Lung microvascular endothelial cell (primary cell): ENCODE measurements at regions not wholly inside any gene's neighbourhood (a gene's known extent, or its start where the extent isn't known, plus 50 kb on each side); places are given as distances from the start of the nearest gene placed in this dataset.

Source experiments
- DNase-seq, 2 donors: peaks; one replicate each; pipeline versions ENCODE4 v3.0.0 to v3.0.0-alpha.2; 2010; ENCODE audit warnings: low read depth in 2 of 2

DNA sequence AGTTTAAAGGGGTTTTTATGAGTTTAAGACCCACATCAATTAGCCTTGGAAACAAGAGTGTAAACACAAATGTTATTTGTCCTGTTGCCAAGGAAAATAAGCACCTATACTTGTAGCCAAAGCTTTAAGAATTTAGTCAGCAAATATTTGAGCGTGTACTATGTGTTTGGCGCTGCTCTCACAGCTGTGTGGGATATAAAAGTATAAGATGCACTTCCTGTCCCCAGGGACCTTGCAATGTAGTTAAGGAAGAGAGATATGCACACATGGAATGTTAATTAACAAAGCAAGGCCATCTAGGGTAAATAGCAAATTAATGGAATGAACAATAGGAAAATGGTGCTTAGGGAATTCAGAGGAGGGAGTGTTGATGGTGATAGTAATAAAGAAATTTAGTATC is 134.9 kb upstream of the SRRM4 start:
- DNase-seq, result no peak

DNA sequence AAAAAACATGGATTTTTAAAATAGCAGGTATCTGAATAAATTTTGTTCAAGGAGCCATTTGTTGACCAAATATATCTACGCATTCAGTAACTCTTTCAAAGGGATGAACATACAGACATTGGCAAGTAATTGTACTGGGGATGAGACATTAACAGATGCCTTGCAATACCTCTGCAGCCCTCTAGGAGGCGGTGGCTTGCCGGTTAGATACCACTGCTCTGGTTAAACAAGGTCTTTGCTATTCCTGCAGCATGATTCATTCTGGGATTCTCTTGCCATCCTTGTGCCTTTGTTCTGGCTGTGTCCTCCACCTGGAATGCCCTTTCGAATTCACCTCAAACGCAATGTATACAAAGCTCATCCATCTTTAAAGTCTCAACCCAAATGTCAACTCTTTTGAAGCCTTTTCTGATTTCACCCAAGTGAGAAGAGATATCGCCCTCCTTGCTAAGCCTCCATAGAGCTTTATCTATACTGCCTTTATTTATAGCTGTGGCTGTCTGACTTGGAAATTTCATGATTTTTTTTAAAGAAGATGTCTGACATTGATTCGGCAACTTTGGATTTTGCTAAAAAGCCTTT is 131.0 kb upstream of the SRRM4 start:
- DNase-seq, result no peak

DNA sequence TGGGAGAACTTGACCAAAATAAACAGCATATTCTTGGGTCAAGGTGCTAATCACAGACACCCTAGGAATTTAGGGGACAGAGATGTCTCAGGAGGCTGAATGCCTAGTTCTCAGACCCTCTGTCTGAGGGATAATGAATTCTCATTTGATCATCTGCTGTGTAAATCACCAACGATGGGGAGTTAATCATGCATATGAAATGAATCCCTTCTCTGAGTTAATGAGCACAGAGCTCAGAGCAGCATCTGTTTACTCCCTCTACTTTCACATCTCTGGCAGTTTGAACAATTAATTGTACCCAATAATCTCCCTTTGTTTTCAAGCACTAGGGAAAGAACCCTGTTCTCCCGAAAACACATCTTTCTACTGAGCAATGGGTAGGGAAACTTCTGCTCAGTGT is 129.4 kb upstream of the SRRM4 start:
- no peak for DNase-seq

DNA sequence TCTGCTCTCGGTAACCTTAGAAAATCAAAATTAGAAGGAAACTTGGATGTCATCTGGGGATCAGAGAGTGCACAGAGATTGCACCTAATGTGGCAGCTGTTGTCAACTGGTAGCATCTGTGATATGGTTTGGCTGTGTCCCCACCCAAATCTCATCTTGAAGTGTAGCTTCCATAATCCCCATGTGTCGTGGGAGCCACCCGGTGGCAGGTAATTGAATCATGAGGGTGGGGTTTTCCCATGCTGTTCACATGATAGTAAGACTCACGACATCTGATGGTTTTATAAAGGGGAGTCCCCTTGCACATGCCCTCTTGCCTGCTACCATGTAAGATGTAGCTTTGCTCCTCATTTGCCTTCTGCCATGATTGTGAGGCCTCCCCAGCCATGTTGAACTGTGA is 127.7 kb upstream of the SRRM4 start:
- DNase-seq, result peak in 1 of 2 donors; percentile 5

DNA sequence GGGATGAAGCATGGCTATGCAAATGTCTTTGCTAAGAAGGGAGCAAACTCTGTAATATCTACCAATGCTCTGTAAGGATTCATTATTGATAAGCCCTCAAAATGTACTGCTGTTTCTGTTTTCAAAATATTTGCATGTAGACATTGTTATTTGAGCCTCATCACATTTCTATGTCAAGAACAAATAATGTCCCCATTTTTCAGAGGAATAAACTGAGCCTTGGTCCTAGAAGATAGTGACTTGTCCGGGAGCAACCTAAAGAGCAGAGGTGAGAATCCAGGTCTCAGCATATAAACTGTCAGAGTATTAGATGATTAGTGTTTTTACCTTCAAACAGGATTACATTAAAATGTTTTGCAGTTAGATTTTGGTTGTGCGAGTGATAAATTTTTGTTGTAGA is 125.5 kb upstream of the SRRM4 start:
- no peak for DNase-seq

DNA sequence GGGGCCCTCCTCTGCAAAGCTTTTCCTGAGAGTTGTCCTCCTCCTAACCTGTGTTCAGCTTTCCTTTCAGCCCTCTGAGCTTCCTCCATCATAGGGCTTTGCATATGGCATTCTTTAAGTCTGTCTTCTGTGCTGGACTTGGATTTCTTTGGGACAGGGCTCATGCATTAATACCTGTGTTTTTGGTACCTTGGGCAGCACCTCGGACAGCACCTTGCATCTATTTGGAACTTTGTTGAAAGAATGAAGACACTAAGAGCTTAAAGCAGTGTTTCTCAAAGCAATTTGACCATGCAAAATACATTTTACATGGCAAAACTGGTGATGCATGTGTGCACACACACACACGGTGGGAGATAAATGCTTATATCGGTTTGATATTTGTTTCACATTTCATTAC is 115.0 kb upstream of the SRRM4 start:
- DNase-seq, result no peak

DNA sequence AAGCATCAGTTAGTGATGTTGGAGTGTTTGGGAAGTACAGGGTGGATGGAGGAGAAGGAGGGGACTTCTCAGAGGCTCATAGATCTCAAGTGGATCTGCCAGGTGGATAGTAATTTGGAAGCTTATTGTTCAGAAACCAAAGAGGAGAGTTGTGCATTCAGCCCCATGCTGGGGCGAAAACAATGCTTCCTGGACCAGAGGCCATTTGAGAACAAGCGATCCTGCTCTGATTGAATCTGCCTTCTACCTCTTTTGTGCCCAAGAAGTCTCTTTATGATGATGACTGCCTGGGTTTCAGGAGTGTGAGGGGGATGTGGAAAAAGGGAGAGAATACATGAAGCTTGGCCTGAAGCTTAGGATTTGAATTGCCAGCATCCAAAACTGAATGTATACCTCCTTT is 110.8 kb upstream of the SRRM4 start:
- DNase-seq, result no peak

DNA sequence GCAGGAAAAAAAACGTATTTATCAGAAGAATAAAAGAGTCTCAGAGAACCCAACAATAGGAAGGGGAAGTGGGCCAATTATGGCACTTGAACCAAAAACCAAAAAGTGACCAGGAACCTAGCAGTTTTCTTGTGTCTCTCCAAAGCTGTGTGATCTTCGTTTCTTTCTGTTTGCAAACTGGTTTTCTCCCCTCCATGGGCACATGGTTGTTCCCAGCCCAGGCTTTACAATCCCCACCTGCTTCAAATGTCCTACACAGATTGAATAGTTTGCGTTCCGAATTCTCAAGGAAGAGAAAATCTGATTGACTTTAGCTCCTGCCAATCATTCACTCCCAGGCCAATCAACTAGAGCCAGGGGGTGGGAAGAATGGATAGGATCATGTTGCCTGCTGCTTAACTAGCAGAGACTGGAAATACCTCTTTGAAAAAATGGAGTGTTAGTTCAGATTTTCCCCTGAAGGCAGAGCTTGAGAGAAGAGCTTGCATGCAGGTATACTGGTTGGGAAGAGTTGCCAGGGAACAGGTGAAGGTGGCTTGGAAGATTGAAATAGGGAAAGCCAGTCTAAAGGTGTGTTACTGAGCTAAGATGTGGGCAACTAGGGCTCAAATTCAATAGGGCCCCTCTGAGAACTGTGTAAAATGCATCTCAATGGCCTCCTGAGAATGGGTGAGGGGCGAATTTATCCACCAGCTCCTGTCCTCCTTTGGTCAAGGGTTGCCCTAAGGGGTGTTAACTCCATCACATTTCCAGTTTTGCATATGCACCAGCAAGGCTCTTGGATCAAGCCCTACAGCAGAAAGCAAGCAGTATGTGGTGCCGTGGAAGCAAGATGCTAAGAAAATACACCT is 106.4 kb upstream of the SRRM4 start:
- DNase-seq, result no peak

DNA sequence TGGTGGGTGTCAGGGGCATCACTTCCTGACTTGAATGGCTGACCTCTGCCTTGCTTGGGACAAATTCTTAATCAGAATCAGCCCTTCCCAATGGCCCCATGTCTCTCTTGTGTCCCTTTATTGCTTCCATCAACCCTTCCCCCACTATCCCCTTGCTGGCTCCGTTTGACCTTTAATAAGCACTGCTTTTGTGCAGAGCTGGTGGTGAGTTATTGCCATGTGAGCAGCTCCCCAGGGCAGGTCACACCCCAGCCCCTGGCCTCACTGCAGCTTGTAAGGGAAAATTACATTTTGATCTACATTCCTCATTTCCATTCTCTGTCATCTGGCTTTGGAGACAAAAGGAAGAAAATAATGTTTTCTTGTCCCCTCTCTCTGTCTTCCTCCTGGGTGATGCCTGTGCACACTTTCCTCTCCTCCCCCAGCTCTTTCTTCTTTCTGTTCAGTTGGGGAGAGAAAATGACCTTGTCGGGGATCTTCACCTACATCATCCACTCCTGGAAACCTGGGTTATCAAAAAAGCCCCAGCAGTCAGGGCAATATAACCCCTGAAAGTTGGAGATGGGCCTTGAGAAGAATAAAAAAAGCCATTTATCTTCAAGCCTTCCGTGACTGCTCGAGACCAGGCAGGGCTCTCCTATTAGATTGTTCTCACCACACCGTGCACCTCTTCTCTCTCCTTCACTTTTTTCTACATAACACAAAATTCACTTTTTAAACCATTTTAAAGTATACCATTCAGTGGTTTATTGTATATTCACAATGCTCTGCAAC is 100.4 kb upstream of the SRRM4 start:
- no peak for DNase-seq

DNA sequence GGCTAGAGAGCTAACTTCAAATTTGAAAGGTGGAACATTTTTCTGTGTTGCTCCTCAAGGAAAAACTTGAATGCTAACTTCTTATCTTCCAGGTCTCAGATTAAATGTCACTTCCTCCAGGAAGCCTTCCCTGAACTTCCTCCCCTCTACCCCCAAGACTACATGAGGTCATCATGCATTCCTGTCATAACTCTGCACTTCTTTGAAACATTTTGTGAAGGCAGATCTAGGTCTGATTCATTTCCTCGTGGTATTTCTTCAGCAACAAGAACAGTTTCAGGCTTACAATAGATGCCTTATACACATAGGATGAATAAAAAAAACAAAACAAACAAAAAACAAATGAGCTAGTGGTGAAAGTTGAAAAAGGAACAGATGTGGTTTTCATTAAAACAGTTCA is 97.1 kb upstream of the SRRM4 start:
- DNase-seq, result peak in 1 of 2 donors; percentile 5

DNA sequence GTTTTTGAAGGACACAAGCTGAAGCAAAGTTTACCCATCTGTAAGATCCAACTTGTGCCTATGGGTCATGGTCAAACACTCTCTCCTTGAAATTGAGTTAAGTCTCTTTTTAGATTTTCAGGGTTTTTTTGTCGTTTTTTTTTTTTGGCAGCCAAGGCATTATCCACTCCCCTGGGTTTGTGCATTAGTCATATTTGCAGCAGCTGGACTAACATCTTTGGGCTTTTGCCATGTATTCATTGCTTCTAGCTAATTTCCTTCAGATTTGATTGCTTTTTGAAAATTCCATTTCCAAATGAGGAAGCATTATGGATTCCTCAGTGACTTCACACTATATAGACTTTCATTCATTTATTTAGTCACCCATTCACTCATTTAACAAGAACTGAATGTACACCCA is 80.3 kb upstream of the SRRM4 start:
- no peak for DNase-seq

DNA sequence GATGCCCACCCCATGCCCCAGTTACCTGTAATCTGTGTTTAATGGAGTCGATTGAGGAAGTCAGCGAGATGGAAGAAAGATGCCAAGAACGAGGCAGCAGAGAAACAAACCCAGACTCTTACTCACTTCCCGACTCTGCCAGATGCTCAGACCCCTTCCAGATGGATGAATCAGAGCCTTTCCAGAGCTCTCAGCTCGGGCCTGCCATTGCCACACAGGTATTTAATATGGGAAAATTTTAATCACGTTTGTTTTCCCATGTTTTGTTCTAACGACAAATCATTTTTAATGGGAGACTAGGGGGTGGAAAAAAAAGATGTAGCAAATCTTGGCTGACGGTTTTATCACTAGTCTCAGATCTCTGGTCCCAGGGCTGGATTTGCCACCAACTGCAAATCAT is 72.5 kb upstream of the SRRM4 start:
- DNase-seq, result no peak

DNA sequence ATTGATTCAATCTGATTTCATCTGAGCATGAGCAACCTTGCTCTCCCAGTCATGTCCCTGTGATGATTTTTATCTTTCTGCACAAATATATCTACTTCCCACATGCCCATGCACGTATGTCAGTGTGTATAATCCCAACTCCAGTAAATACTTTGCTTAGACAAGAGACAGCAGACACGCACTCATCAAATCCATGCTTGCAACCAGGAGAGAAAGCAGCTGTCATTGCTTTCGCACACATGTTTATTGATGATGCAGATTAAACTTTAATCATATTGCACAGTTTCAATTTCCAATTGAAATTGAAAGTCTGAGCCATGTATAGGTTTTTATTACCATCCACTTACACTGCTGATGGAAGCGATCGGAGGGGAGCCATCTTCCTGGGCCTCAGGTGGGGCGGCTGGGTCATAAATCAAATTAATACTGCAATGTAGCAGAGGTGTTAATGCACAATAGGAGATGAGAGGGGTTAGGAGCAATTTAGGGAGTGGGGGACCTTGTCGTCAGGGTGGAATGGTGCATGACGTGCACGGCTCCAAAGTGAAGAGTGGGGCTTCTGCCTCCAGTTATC is 68.6 kb upstream of the SRRM4 start:
- DNase-seq, result no peak

DNA sequence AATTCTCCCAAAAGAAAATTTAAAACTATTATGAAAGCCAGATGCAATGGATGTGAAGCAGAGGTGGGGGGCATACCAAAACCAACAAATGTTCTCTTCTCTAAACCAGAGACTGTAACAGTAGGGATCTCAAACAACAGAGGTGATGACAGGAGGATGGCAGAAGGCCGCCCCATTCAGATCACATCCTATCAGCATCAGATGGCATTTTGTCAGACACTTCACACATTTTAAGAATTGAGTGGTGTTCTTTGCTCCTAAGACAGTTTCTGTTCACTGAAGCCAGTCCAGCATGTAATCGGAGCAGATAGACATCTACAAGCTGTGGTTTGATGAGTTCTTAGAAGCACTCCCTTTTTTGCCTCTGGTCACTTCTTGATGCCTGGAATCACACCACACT is 59.6 kb upstream of the SRRM4 start:
- no peak for DNase-seq

DNA sequence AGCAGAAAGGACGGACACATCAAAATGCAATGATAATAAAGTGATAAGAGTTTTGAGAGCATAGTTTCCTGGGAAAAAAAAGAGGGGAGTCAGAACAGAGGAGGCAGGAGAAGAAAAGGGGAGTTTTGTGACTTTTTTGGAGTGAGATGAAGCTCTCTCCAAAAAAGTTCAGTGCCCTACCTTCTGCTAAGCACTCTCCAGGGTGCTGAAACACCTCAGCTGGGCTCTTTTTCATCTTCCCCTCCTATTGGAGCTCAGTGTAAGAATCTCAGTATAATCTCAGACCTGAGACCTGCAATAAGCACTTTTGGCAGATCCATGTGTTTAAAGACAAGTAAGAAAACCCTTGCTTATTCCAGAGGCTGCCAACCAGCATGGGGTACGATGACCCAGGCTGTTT is 58.9 kb upstream of the SRRM4 start:
- DNase-seq, result no peak

DNA sequence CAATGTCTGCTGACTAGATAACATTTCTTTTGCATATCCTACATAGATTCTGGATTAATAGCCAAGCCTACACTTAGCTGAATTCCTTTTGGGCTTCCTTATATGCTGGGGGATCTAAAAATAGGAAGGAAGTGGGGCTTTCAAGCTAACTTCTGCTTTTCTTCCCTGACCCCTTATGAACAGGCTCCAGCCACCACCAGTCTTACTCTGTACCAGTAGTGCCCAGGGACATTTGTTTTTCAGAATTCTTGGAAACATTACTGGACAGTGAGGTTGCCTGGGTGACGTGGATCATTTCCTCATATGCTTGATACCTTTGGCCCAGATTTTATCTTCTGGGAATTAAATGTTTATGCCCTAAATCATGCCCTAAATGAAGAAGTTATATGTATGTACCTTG is 55.9 kb upstream of the SRRM4 start:
- DNase-seq, result no peak

DNA sequence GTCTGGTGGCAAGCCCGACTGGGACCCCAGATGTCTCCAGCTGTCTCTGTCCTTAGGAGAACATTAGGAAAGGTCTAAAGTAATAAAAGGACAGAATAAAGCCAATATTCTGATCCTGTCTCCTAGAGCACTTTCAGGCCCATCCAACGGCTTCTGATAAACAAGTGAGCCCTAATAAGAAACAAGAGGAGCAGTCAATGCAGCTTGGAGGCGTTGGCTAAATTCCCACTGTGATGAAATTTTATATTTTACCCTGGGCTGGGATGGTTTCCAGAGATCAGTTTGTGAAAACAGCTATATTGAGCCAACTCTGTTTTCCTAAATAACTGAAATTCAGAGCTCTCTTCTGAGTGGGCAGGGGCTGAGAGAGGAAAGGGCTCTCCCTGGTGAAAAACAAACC is 55.5 kb upstream of the SRRM4 start:
- DNase-seq, result no peak
